H1 (cell line): ENCODE measurements at regions not wholly inside any gene's neighbourhood (a gene's known extent, or its start where the extent isn't known, plus 50 kb on each side); places are given as distances from the start of the nearest gene placed in this dataset.

ENCODE experiments used
- CTCF ChIA-PET: fragments of 300-600 bp; sonication (Branson Sonifier 250); formaldehyde crosslinking; loops from one replicate; lab custom pipeline; 2021; ENCODE audit not compliant: partially characterized antibody; lab: Charles Lee
- POLR2A ChIA-PET: fragments of 300-600 bp; sonication (Branson Sonifier 250); formaldehyde crosslinking; loops from one replicate; lab custom pipeline; 2021; ENCODE audit warnings: inconsistent platforms; ENCODE audit not compliant: partially characterized antibody; lab: Charles Lee
- DNase-seq, 2 experiments: peaks; one replicate each; pipeline versions ENCODE4 v3.0.0 to v3.0.0-alpha.2; 2010 to 2022; ENCODE audit warnings: low spot score in 2 of 2, low read depth in 1 of 2, mixed read lengths in 1 of 2
- FAIRE-seq: peaks from 2 replicates; lab custom pipeline; 2011; peaks lifted over from hg19 to GRCh38; lab: Jason Lieb, UNC
- H2AFZ ChIP-seq: 2 replicates; pipeline ENCODE4 v1.8.1; 2012; ENCODE audit warnings: low read length, inconsistent platforms
- H2AK5ac ChIP-seq: 2 replicates; pipeline ENCODE4 v1.6.1; 2013; ENCODE audit warnings: low read depth, low read length
- H2BK120ac ChIP-seq: replicated peaks from 2 replicates; pipeline ENCODE3; 2013; ENCODE audit warnings: low read depth, low read length, inconsistent platforms
- H2BK12ac ChIP-seq: 2 replicates; pipeline ENCODE4 v1.6.1; 2013; ENCODE audit warnings: low read depth, low read length
- H2BK15ac ChIP-seq: 2 replicates; pipeline ENCODE4 v1.6.1; 2013; ENCODE audit warnings: low read length
- H2BK20ac ChIP-seq: 2 replicates; pipeline ENCODE4 v1.6.1; 2013; ENCODE audit warnings: low read length
- H2BK5ac ChIP-seq: 2 replicates; pipeline ENCODE4 v1.6.1; 2013; ENCODE audit warnings: low read depth, low read length
- H3K14ac ChIP-seq: 2 replicates; pipeline ENCODE4 v1.6.1; 2013; ENCODE audit warnings: inconsistent platforms; ENCODE audit not compliant: insufficient read length
- H3K18ac ChIP-seq: 2 replicates; pipeline ENCODE4 v1.6.1; 2013; ENCODE audit warnings: low read length; ENCODE audit errors: extremely low read depth
- H3K23ac ChIP-seq: 2 replicates; pipeline ENCODE4 v1.6.1; 2013; ENCODE audit warnings: inconsistent platforms; ENCODE audit not compliant: insufficient read length
- H3K23me2 ChIP-seq: 2 replicates; pipeline ENCODE4 v1.6.1; 2013; ENCODE audit warnings: low read depth, low read length
- H3K27ac ChIP-seq: 2 replicates; pipeline ENCODE4 v1.6.1; 2011; ENCODE audit warnings: low read depth, low read length, inconsistent platforms
- H3K27me3 ChIP-seq, 4 experiments: replicated peaks in 1 of 4; 1 replicate in 1 of 4; 2 replicates in 3 of 4; pipeline versions ENCODE4 v1.6.1 to v1.8.1; 2011 to 2013; ENCODE audit warnings: low read length in 3 of 4, mild to moderate bottlenecking in 3 of 4, inconsistent platforms in 2 of 4, mixed read lengths in 2 of 4, moderate library complexity in 1 of 4; ENCODE audit not compliant: control insufficient read depth in 3 of 4, insufficient read depth in 3 of 4; ENCODE audit errors: extremely low read depth in 1 of 4
- H3K36me3 ChIP-seq, 4 experiments: 2 replicates each; pipeline versions ENCODE4 v1.6.1 to v1.8.1; 2011 to 2013; ENCODE audit warnings: mild to moderate bottlenecking in 4 of 4, low read length in 3 of 4, moderate library complexity in 2 of 4, control low read depth in 1 of 4, inconsistent platforms in 1 of 4; ENCODE audit not compliant: insufficient read depth in 4 of 4, control insufficient read depth in 2 of 4
- H3K4ac ChIP-seq: replicated peaks from 2 replicates; pipeline ENCODE3; 2013; ENCODE audit warnings: low read length, low read depth, mixed read lengths, inconsistent platforms; ENCODE audit not compliant: insufficient read length
- H3K4me1 ChIP-seq, 4 experiments: replicated peaks in 1 of 4; 1 replicate in 1 of 4; 2 replicates in 3 of 4; pipeline versions ENCODE4 v1.6.1 to v1.8.1; 2011 to 2013; ENCODE audit warnings: low read length in 3 of 4, inconsistent platforms in 2 of 4, mixed read lengths in 1 of 4; ENCODE audit not compliant: insufficient read depth in 4 of 4, control insufficient read depth in 3 of 4
- H3K4me2 ChIP-seq, 2 experiments: 2 replicates each; pipeline versions ENCODE4 v1.6.1 to v1.8.1; 2011 to 2013; ENCODE audit warnings: low read depth in 2 of 2, low read length in 2 of 2, control low read depth in 1 of 2, inconsistent platforms in 1 of 2, mild to moderate bottlenecking in 1 of 2; ENCODE audit not compliant: insufficient read depth in 1 of 2
- H3K4me3 ChIP-seq, 4 experiments: fragments of 200-600, 300-600 bp in 1 of 4; sonication (generic), shearing (Covaris generic), sonication (Bioruptor Twin) in 1 of 4; 2 replicates each; pipeline versions ENCODE4 v1.5.1 to v1.8.1; 2011 to 2016; ENCODE audit warnings: low read length in 4 of 4, low read depth in 3 of 4, control low read depth in 2 of 4, inconsistent platforms in 2 of 4, mild to moderate bottlenecking in 2 of 4, mixed read lengths in 1 of 4, moderate library complexity in 1 of 4; ENCODE audit not compliant: insufficient read depth in 2 of 4; ENCODE audit errors: extremely low read depth in 1 of 4
- H3K56ac ChIP-seq: replicated peaks from 2 replicates; pipeline ENCODE3; 2013; ENCODE audit warnings: low read depth, mild to moderate bottlenecking, mixed read lengths, low read length, inconsistent platforms; ENCODE audit not compliant: insufficient read length
- H3K79me1 ChIP-seq: 2 replicates; pipeline ENCODE4 v1.6.1; 2013; ENCODE audit warnings: low read depth, low read length, control low read depth
- H3K79me2 ChIP-seq, 2 experiments: 2 replicates each; pipeline versions ENCODE4 v1.6.1 to v1.8.1; 2012 to 2013; ENCODE audit warnings: low read length in 2 of 2, mild to moderate bottlenecking in 2 of 2, inconsistent platforms in 1 of 2; ENCODE audit not compliant: insufficient read depth in 2 of 2, control insufficient read depth in 1 of 2
- H3K9ac ChIP-seq, 4 experiments: replicated peaks in 1 of 4; 1 replicate in 1 of 4; 2 replicates in 3 of 4; pipeline versions ENCODE4 v1.6.1 to v1.8.1; 2011 to 2013; ENCODE audit warnings: low read depth in 3 of 4, low read length in 3 of 4, control low read depth in 2 of 4, mild to moderate bottlenecking in 2 of 4, moderate library complexity in 2 of 4, inconsistent platforms in 1 of 4; ENCODE audit errors: extremely low read depth in 1 of 4
- H3K9me3 ChIP-seq, 2 experiments: 2 replicates each; pipeline versions ENCODE4 v1.6.1 to v1.8.1; 2012 to 2013; ENCODE audit warnings: mild to moderate bottlenecking in 2 of 2, moderate library complexity in 2 of 2, control low read depth in 1 of 2, inconsistent platforms in 1 of 2, low read depth in 1 of 2, low read length in 1 of 2, mixed read lengths in 1 of 2; ENCODE audit not compliant: insufficient read depth in 2 of 2
- H4K20me1 ChIP-seq, 2 experiments: replicated peaks in 1 of 2; 2 replicates each; pipeline versions ENCODE3 to v1.8.1; 2011 to 2013; ENCODE audit warnings: inconsistent platforms in 2 of 2, low read length in 2 of 2, mild to moderate bottlenecking in 1 of 2; ENCODE audit not compliant: insufficient read depth in 2 of 2, control insufficient read depth in 1 of 2
- H4K5ac ChIP-seq: 2 replicates; pipeline ENCODE4 v1.6.1; 2013; ENCODE audit warnings: low read length, low read depth, mixed read lengths, inconsistent platforms; ENCODE audit not compliant: insufficient read length
- H4K8ac ChIP-seq: 2 replicates; pipeline ENCODE4 v1.8.0; 2013; ENCODE audit warnings: mild to moderate bottlenecking, moderate library complexity, low read length, inconsistent platforms; ENCODE audit not compliant: insufficient read depth; ENCODE audit errors: extremely low read depth
- H4K91ac ChIP-seq: replicated peaks from 2 replicates; pipeline ENCODE3; 2013; ENCODE audit warnings: low read length, mixed read lengths, inconsistent platforms; ENCODE audit not compliant: insufficient read length
- GTF2F1 ChIP-seq: IDR thresholded peaks from 2 replicates; pipeline ENCODE4 v1.6.1; 2012; ENCODE audit warnings: low read depth, low read length, improper control_type of control experiment, borderline replicate concordance
- HDAC2 ChIP-seq, 2 experiments: fragments of 300-600 bp in 1 of 2; sonication (generic) in 1 of 2; IDR thresholded peaks; 2 replicates each; pipeline ENCODE4 v1.6.1; 2011 to 2012; ENCODE audit warnings: low read depth in 2 of 2, low read length in 2 of 2, mild to moderate bottlenecking in 2 of 2, moderate library complexity in 2 of 2, borderline replicate concordance in 1 of 2, inconsistent platforms in 1 of 2
- KDM1A ChIP-seq: fragments of 200-600, 300-600 bp; sonication (generic); IDR thresholded peaks from 2 replicates; pipeline ENCODE4 v1.7.1; 2016; ENCODE audit warnings: mild to moderate bottlenecking, low read length, borderline replicate concordance
- RXRA ChIP-seq: IDR thresholded peaks from 2 replicates; pipeline ENCODE4 v1.6.1; 2011; ENCODE audit warnings: low read depth, mild to moderate bottlenecking, low read length, moderate library complexity; ENCODE audit not compliant: insufficient read depth
- SAP30 ChIP-seq: fragments of 300-600 bp; sonication (generic); IDR thresholded peaks from 2 replicates; pipeline ENCODE4 v1.7.1; 2012; ENCODE audit warnings: low read length, moderate library complexity, mild to moderate bottlenecking, inconsistent platforms; ENCODE audit not compliant: insufficient read depth, insufficient replicate concordance
- SIN3A ChIP-seq, 2 experiments: IDR thresholded peaks in 1 of 2; conservative IDR thresholded peaks in 1 of 2; 2 replicates each; pipeline ENCODE4 v1.6.1; 2011 to 2012; ENCODE audit warnings: low read length in 2 of 2, improper control_type of control experiment in 1 of 2, low read depth in 1 of 2, mild to moderate bottlenecking in 1 of 2
- SUZ12 ChIP-seq: fragments of 200-600 bp; sonication (generic); IDR thresholded peaks from 2 replicates; pipeline ENCODE4 v1.6.1; 2012; ENCODE audit warnings: mild to moderate bottlenecking, inconsistent platforms, low read length, moderate library complexity, mixed read lengths
- TAF7 ChIP-seq: optimal IDR thresholded peaks from 2 replicates; pipeline ENCODE3; 2011; ENCODE audit warnings: low read depth, mild to moderate bottlenecking, inconsistent platforms, low read length, moderate library complexity, borderline replicate concordance
- TF ChIP-seq, protein P1 (sequence below): IDR thresholded peaks from 2 replicates; pipeline ENCODE4 v1.6.1; 2012; ENCODE audit warnings: inconsistent platforms
- TF ChIP-seq, protein P2 (sequence below): IDR thresholded peaks from 2 replicates; pipeline ENCODE4 v1.6.1; 2012; ENCODE audit warnings: inconsistent platforms
- TF ChIP-seq, protein P3 (sequence below), 3 experiments: IDR thresholded peaks; 1 replicate in 2 of 3; 2 replicates in 1 of 3; pipeline versions ENCODE4 v1.5.1 to v1.6.1; 2011; ENCODE audit warnings: low read length in 3 of 3, mild to moderate bottlenecking in 3 of 3, inconsistent platforms in 2 of 3, low read depth in 1 of 3, moderate library complexity in 1 of 3; ENCODE audit not compliant: insufficient read depth in 1 of 3; ENCODE audit errors: control extremely low read depth in 1 of 3

DNA sequence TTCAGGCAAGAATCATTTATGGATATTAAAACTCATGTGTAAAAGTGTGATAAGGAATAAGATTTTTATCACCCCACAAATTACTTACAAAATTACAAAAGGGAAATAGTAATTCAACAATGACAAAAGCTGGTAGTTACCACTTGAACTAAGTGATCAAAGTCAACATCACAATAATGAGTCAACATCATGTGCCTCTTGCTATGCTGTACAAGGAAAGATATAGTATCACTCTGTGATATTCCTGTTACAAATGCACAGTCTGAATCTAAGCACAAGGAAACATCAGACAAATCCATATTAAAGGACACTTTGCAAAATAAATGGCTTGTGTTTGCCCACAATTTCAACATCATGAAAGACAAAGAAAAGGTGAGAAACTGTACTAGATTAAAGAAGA lies 90.5 kb upstream of the PLCL2 start:
- Histone ChIP-seq H3K9me3 (peaks cover 0 to 5% of the 10 kb centered on the region in 2 experiments; a peak in 2 of 4 replicates), H2BK20ac (no peak overlapping the region), H3K79me2 (no peaks in the 10 kb centered on the region), H2BK120ac (no peak overlapping the region), H3K23me2 (no peaks in the 10 kb centered on the region), H2BK5ac (no peak overlapping the region), H3K23ac (no peak overlapping the region), H3K79me1 (no peaks in the 10 kb centered on the region), H3K18ac (no peak overlapping the region), H3K56ac (no peak overlapping the region), H3K36me3 (peaks cover 0 to 3% (median 0%) of the 10 kb centered on the region in 4 experiments; a peak in 1 of 8 replicates), H2BK15ac (no peak overlapping the region), H3K9ac (no peak overlapping the region), H3K27me3 (no peaks in the 10 kb centered on the region), H4K8ac (no peak overlapping the region), H4K20me1 (no peaks in the 10 kb centered on the region), H3K14ac (no peak overlapping the region), H3K4me1 (peaks cover 7 to 15% (median 14%) of the 10 kb centered on the region in 4 experiments), H3K4me2 (no peak overlapping the region), H2AFZ (no peak overlapping the region), H2BK12ac (no peak overlapping the region), H3K27ac (no peak overlapping the region), H4K91ac (no peak overlapping the region), H3K4me3 (no peak overlapping the region), H2AK5ac (no peak overlapping the region), H3K4ac (no peak overlapping the region), H4K5ac (no peak overlapping the region)
- FAIRE-seq, result no peak
- POLR2A ChIA-PET, result no interaction called here
- no peak for DNase-seq
- CTCF ChIA-PET, result no interaction called here
- TF ChIP-seq KDM1A, result no peak
- TF ChIP-seq RXRA, result no peak
- TF ChIP-seq, protein P1, sequence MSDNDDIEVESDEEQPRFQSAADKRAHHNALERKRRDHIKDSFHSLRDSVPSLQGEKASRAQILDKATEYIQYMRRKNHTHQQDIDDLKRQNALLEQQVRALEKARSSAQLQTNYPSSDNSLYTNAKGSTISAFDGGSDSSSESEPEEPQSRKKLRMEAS, result no peak
- TF ChIP-seq, protein P2, sequence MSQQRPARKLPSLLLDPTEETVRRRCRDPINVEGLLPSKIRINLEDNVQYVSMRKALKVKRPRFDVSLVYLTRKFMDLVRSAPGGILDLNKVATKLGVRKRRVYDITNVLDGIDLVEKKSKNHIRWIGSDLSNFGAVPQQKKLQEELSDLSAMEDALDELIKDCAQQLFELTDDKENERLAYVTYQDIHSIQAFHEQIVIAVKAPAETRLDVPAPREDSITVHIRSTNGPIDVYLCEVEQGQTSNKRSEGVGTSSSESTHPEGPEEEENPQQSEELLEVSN, result no peak
- TF ChIP-seq HDAC2 (IDR thresholded peaks at IDR 0.05; ENCODE audit: borderline replicate concordance in 1 of 2, low read depth in 2 of 2, low read length in 2 of 2), result no peak
- TF ChIP-seq SAP30, result no peak
- TF ChIP-seq TAF7, result no peak
- TF ChIP-seq, protein P3, sequence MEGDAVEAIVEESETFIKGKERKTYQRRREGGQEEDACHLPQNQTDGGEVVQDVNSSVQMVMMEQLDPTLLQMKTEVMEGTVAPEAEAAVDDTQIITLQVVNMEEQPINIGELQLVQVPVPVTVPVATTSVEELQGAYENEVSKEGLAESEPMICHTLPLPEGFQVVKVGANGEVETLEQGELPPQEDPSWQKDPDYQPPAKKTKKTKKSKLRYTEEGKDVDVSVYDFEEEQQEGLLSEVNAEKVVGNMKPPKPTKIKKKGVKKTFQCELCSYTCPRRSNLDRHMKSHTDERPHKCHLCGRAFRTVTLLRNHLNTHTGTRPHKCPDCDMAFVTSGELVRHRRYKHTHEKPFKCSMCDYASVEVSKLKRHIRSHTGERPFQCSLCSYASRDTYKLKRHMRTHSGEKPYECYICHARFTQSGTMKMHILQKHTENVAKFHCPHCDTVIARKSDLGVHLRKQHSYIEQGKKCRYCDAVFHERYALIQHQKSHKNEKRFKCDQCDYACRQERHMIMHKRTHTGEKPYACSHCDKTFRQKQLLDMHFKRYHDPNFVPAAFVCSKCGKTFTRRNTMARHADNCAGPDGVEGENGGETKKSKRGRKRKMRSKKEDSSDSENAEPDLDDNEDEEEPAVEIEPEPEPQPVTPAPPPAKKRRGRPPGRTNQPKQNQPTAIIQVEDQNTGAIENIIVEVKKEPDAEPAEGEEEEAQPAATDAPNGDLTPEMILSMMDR (IDR thresholded peaks at IDR 0.05; ENCODE audit: control extremely low read depth in 1 of 3, insufficient read depth in 1 of 3, low read depth in 1 of 3, low read length in 3 of 3), result no peak
- TF ChIP-seq SUZ12, result no peak
- no peak for TF ChIP-seq SIN3A (conservative IDR thresholded peaks at IDR 0.05 in 1 of 2, IDR thresholded peaks at IDR 0.05 in 1 of 2; ENCODE audit: low read depth in 1 of 2, low read length in 2 of 2)
- TF ChIP-seq GTF2F1, result no peak
